ENCODE measurements at regions not wholly inside any gene's neighbourhood (a gene's known extent, or its start where the extent isn't known, plus 50 kb on each side); places are given as distances from the start of the nearest gene placed in this dataset.
"Not testable (repeated sequence)": the region's sequence is repeated elsewhere in the genome, so short reads cannot be mapped to it uniquely, and the experiment has no call there.

GRCh38 chr5:57632937-57633336 is 150.3 kb upstream of the ACTBL2 start:
- H3K4me1 ChIP-seq: no peaks in the 10 kb centered on the region
- Mint-ChIP-seq H3K4me1 (ENCODE audit: low read depth, unreplicated experiment) (no peaks in the 10 kb centered on the region), H3K4me3 (ENCODE audit: unreplicated experiment) (no peak overlapping the region), H3K27ac (ENCODE audit: unreplicated experiment) (no peak overlapping the region), H3K9me3 (ENCODE audit: unreplicated experiment) (no peaks in the 10 kb centered on the region), H3K36me3 (ENCODE audit: insufficient read depth, unreplicated experiment) (no peaks in the 10 kb centered on the region), H3K27me3 (ENCODE audit: insufficient read depth, unreplicated experiment) (peaks cover 11% of the 10 kb centered on the region)
- H3K9me3 ChIP-seq: no peaks in the 10 kb centered on the region
- intact Hi-C loops (cut with micrococcal nuclease; ENCODE audit: unreplicated experiment): no loop called here
- no peak overlapping the region for H3K4me3 ChIP-seq (ENCODE audit: low read depth, low read length)
- no peak for DNase-seq
- CTCF ChIA-PET: interaction anchor here (0.6 kb wide), 1 partner anchor 108 kb away, joined by 3 read pairs; no protein-coding TSS in a partner anchor
- H3K36me3 ChIP-seq (ENCODE audit: control insufficient read depth, insufficient read depth, low read length): no peaks in the 10 kb centered on the region
- no TSS peak for BruUV-seq (replicated peaks)
- no peaks in the 10 kb centered on the region for H3K27me3 ChIP-seq (replicated peaks; ENCODE audit: control insufficient read depth, insufficient read depth, low read length)
- POLR2A ChIA-PET: no interaction called here
- TF ChIP-seq, protein P1, sequence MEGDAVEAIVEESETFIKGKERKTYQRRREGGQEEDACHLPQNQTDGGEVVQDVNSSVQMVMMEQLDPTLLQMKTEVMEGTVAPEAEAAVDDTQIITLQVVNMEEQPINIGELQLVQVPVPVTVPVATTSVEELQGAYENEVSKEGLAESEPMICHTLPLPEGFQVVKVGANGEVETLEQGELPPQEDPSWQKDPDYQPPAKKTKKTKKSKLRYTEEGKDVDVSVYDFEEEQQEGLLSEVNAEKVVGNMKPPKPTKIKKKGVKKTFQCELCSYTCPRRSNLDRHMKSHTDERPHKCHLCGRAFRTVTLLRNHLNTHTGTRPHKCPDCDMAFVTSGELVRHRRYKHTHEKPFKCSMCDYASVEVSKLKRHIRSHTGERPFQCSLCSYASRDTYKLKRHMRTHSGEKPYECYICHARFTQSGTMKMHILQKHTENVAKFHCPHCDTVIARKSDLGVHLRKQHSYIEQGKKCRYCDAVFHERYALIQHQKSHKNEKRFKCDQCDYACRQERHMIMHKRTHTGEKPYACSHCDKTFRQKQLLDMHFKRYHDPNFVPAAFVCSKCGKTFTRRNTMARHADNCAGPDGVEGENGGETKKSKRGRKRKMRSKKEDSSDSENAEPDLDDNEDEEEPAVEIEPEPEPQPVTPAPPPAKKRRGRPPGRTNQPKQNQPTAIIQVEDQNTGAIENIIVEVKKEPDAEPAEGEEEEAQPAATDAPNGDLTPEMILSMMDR (IDR thresholded peaks at IDR 0.05; ENCODE audit: insufficient read depth in 1 of 2, low read depth in 1 of 2, low read length in 1 of 2, severe bottlenecking in 1 of 2, unreplicated experiment in 1 of 2): no peak

DNA sequence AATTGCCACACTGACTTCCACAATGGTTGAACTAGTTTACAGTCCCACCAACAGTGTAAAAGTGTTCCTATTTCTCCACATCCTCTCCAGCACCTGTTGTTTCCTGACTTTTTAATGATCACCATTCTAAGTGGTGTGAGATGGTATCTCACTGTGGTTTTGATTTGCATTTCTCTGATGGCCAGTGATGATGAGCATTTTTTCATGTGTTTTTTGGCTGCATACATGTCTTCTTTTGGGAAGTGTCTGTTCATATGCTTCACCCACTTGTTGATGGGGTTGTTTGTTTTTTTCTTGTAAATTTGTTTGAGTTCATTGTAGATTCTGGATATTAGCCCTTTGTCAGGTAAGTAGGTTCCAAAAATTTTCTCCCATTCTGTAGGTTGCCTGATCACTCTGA is 148.5 kb upstream of the ACTBL2 start:
- H3K27me3 Mint-ChIP-seq (ENCODE audit: insufficient read depth, unreplicated experiment); BruUV-seq (replicated peaks): not testable (repeated sequence)

DNA sequence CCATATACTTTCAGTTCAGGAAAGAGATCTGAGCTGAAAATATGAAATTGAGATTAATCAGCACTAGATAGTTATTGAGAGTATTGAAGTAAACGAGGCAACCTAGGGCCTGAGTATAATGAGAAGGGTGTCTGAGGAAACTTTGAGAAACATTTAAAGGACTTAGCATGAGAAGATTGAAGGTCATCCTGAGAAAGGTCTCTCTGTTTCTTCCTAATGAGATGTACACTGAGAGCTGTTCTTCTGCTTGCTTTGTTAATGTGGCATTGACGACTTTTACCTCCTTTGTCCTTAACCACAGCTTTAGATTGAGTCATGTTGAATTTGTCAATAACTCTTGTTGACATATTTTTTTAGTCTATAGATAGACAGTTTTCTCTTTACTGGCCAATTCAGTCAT is 145.1 kb upstream of the ACTBL2 start:
- POLR2A ChIA-PET: no interaction called here

More for the DNA sequence above, 148.5 kb upstream of the ACTBL2 start:
- DNase-seq; POLR2A ChIA-PET; H3K9me3 Mint-ChIP-seq (ENCODE audit: unreplicated experiment); H3K4me1 Mint-ChIP-seq (ENCODE audit: low read depth, unreplicated experiment); CTCF ChIA-PET; H3K4me3 Mint-ChIP-seq (ENCODE audit: unreplicated experiment); H3K27ac Mint-ChIP-seq (ENCODE audit: unreplicated experiment); H3K36me3 Mint-ChIP-seq (ENCODE audit: insufficient read depth, unreplicated experiment); H3K36me3 ChIP-seq (ENCODE audit: control insufficient read depth, insufficient read depth, low read length); H3K9me3 ChIP-seq; intact Hi-C loops (cut with micrococcal nuclease; ENCODE audit: unreplicated experiment); H3K4me3 ChIP-seq (ENCODE audit: low read depth, low read length); H3K27me3 ChIP-seq (replicated peaks; ENCODE audit: control insufficient read depth, insufficient read depth, low read length); H3K4me1 ChIP-seq: not testable (repeated sequence)

More for the DNA sequence above, 145.1 kb upstream of the ACTBL2 start:
- Mint-ChIP-seq H3K27ac (ENCODE audit: unreplicated experiment) (no peak overlapping the region), H3K4me3 (ENCODE audit: unreplicated experiment) (no peak overlapping the region), H3K9me3 (ENCODE audit: unreplicated experiment) (no peaks in the 10 kb centered on the region), H3K4me1 (ENCODE audit: low read depth, unreplicated experiment) (no peaks in the 10 kb centered on the region), H3K36me3 (ENCODE audit: insufficient read depth, unreplicated experiment) (no peaks in the 10 kb centered on the region), H3K27me3 (ENCODE audit: insufficient read depth, unreplicated experiment) (peaks cover 12% of the 10 kb centered on the region)
- DNase-seq: no peak
- TF ChIP-seq, protein P1 (IDR thresholded peaks at IDR 0.05; ENCODE audit: insufficient read depth in 1 of 2, low read depth in 1 of 2, low read length in 1 of 2, severe bottlenecking in 1 of 2, unreplicated experiment in 1 of 2): no peak
- Histone ChIP-seq H3K9me3 (no peaks in the 10 kb centered on the region), H3K36me3 (ENCODE audit: control insufficient read depth, insufficient read depth, low read length) (no peaks in the 10 kb centered on the region), H3K4me1 (no peaks in the 10 kb centered on the region), H3K27me3 (replicated peaks; ENCODE audit: control insufficient read depth, insufficient read depth, low read length) (no peaks in the 10 kb centered on the region), H3K4me3 (ENCODE audit: low read depth, low read length) (no peak overlapping the region)
- intact Hi-C loops (cut with micrococcal nuclease; ENCODE audit: unreplicated experiment): no loop called here
- no TSS peak for BruUV-seq (replicated peaks)
- CTCF ChIA-PET: no interaction called here
